MCF 10A (cell line): ENCODE measurements at regions not wholly inside any gene's neighbourhood (a gene's known extent, or its start where the extent isn't known, plus 50 kb on each side); places are given as distances from the start of the nearest gene placed in this dataset.

ENCODE experiments used
- BruUV-seq: library from RNA; stranded (reverse); fragments of 400-500 nt; replicated peaks from 2 replicates; lab custom pipeline; 2021; lab: Mats Ljungman, UMichigan
- CTCF ChIA-PET: fragments of 300-600 bp; sonication (Branson Sonifier 250); formaldehyde crosslinking; extraction: SDS; loops from one replicate; lab custom pipeline; 2021; ENCODE audit warnings: antibody characterized with exemption, inconsistent platforms; lab: Yijun Ruan, JAX
- POLR2A ChIA-PET: fragments of 300-600, 350-650 bp; sonication (Branson Sonifier 250); formaldehyde crosslinking; extraction: SDS; loops from one replicate; lab custom pipeline; 2020; ENCODE audit warnings: antibody characterized with exemption, inconsistent platforms; lab: Yijun Ruan, JAX
- DNase-seq: peaks from one replicate; pipeline ENCODE4 v3.0.0-alpha.2; 2018; ENCODE audit not compliant: unreplicated experiment
- H3K27ac Mint-ChIP-seq: one replicate; pipeline ENCODE4 v1.8.0; 2022; ENCODE audit warnings: mild to moderate bottlenecking, low read depth, mixed read lengths; ENCODE audit not compliant: unreplicated experiment
- H3K27me3 Mint-ChIP-seq: one replicate; pipeline ENCODE4 v1.8.0; 2022; ENCODE audit warnings: mixed read lengths; ENCODE audit not compliant: insufficient read depth, unreplicated experiment
- H3K36me3 Mint-ChIP-seq: one replicate; pipeline ENCODE4 v1.8.0; 2022; ENCODE audit warnings: mild to moderate bottlenecking, moderate library complexity, mixed read lengths; ENCODE audit not compliant: insufficient read depth, unreplicated experiment
- H3K4me1 Mint-ChIP-seq: one replicate; pipeline ENCODE4 v1.8.0; 2022; ENCODE audit warnings: mixed read lengths; ENCODE audit not compliant: insufficient read depth, unreplicated experiment
- H3K4me3 Mint-ChIP-seq: one replicate; pipeline ENCODE4 v1.8.0; 2022; ENCODE audit warnings: mild to moderate bottlenecking, moderate library complexity, mixed read lengths; ENCODE audit not compliant: unreplicated experiment
- H3K9me3 Mint-ChIP-seq: one replicate; pipeline ENCODE4 v1.8.0; 2022; ENCODE audit warnings: mixed read lengths; ENCODE audit not compliant: unreplicated experiment
- CTCF ChIP-seq: fragments of 200-600 bp; IDR thresholded peaks from one replicate; pipeline ENCODE4 v1.8.0; 2022; ENCODE audit warnings: antibody characterized with exemption, mild to moderate bottlenecking; ENCODE audit not compliant: unreplicated experiment
- intact Hi-C: fragments of 100-400 bp; cut with micrococcal nuclease; formaldehyde crosslinking; loops from 2 replicates; pipeline ENCODE4 v1.14.1; 2022

DNA sequence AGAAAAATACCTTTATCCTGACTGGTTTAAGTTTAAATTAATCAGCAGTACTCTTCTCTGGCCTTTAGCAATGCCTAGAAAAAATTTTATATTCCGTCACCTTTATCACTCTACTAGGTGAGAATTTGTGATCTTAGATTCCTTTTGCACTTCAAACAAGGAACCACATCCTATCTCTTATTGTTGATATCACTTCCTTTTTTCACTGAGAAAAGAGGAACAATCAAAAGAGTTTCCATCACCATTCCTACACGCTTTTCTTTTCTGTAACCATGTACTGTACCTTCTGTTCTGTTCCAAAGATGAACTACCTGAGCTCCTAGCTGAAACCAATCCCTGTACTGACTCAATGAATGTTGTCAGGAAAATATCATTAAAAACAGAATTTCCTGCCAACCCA lies 1379.0 kb upstream of the MIR17HG start:
- no peak overlapping the region for H3K4me3 Mint-ChIP-seq
- ChIA-PET CTCF (interaction anchor here (0.6 kb wide), 1 partner anchor 137 kb away, joined by 4 read pairs; no protein-coding TSS in a partner anchor), POLR2A (no interaction called here)
- DNase-seq: no peak
- no peaks in the 10 kb centered on the region for H3K4me1 Mint-ChIP-seq
- no peaks in the 10 kb centered on the region for H3K9me3 Mint-ChIP-seq
- no peaks in the 10 kb centered on the region for H3K36me3 Mint-ChIP-seq
- no TSS peak for BruUV-seq
- H3K27me3 Mint-ChIP-seq: no peaks in the 10 kb centered on the region
- no peak for TF ChIP-seq CTCF
- H3K27ac Mint-ChIP-seq: no peak overlapping the region
- intact Hi-C loops: no loop called here

DNA sequence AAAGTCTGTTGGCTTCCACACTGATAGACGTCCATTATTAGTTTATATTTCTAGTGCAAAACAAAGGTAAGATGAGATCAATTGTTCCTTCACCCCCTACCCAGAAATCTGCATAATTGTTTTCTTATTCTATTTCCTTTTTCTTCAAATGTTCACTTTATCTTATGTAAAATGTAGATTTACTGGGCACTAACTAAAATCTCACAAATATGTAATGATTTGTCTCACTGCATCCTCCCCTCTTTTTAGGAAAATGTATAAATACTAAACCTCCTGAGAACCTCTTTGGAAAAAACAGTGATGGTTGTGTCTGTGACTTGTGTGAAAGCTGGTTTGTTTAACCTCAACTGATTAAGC lies 1377.2 kb upstream of the MIR17HG start:
- POLR2A ChIA-PET: no interaction called here
- BruUV-seq: no TSS peak
- H3K4me3 Mint-ChIP-seq: no peak overlapping the region
- H3K4me1 Mint-ChIP-seq: no peaks in the 10 kb centered on the region
- H3K27me3 Mint-ChIP-seq: no peaks in the 10 kb centered on the region
- no peak overlapping the region for H3K27ac Mint-ChIP-seq
- no peak for DNase-seq
- no peaks in the 10 kb centered on the region for H3K9me3 Mint-ChIP-seq
- CTCF ChIA-PET: no interaction called here
- intact Hi-C loops: no loop called here
- TF ChIP-seq CTCF: no peak
- no peaks in the 10 kb centered on the region for H3K36me3 Mint-ChIP-seq

GRCh38 chr13:89977203-89977602 lies 1370.3 kb upstream of the MIR17HG start:
- no peak for TF ChIP-seq CTCF
- no TSS peak for BruUV-seq
- Mint-ChIP-seq H3K27me3 (no peaks in the 10 kb centered on the region), H3K4me1 (no peaks in the 10 kb centered on the region), H3K4me3 (no peak overlapping the region), H3K9me3 (no peaks in the 10 kb centered on the region), H3K36me3 (no peaks in the 10 kb centered on the region), H3K27ac (no peak overlapping the region)
- no peak for DNase-seq
- intact Hi-C loops: no loop called here
- POLR2A ChIA-PET: no interaction called here
- CTCF ChIA-PET: interaction anchor here (0.6 kb wide), 1 partner anchor 531 kb away, joined by 3 read pairs; no protein-coding TSS in a partner anchor

DNA sequence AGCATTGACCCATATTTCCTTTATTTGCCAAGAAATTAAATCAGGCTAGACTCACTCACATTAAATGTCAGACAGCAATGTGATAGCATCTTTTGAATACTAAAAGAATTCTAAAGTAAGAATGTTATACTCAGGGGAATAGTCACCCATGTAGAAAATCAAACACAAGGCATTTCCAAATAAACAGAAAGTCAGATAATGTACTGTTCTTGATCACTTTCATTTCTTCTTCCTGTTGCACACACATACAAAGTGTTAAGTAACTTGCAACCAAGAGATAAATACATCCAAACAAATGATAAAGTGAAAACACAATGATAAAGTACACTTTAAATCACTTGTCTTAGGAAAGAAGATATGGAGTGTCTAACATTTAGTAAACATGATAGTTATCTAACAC lies 1366.6 kb upstream of the MIR17HG start:
- peaks cover 16% of the 10 kb centered on the region for H3K4me1 Mint-ChIP-seq
- H3K27ac Mint-ChIP-seq: no peak overlapping the region
- no peaks in the 10 kb centered on the region for H3K27me3 Mint-ChIP-seq
- ChIA-PET POLR2A (no interaction called here), CTCF (no interaction called here)
- peaks cover 7% of the 10 kb centered on the region for H3K36me3 Mint-ChIP-seq
- H3K4me3 Mint-ChIP-seq: no peak overlapping the region
- no peak for TF ChIP-seq CTCF
- no peak for DNase-seq
- no TSS peak for BruUV-seq
- H3K9me3 Mint-ChIP-seq: no peaks in the 10 kb centered on the region
- intact Hi-C loops: no loop called here
